ENCODE measurements at regions not wholly inside any gene's neighbourhood (a gene's known extent, or its start where the extent isn't known, plus 50 kb on each side); places are given as distances from the start of the nearest gene placed in this dataset.

DNA sequence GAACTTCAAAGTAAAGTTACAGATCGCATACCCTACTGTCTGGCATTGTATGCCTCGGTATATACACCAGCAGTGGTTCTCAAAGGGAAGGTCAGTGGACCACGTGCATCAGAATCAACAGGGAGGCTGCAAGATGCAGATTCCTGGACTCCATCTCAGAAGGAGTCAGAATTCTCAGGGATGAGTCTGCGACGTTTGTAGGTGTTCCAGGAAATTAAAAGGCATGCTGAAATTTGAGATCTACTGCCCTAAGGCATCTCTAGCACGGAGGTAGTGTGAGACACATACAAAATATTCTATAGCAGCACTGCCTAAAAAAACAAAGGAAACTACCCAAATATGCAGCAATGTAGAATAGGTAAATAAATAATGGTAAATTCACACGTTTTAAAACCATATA, 136.8 kb upstream of the BNIP2 start:
- TF ChIP-seq CTCF (IDR thresholded peaks at IDR 0.05; ENCODE audit: control extremely low read depth, extremely low read depth), result no peak
- no peaks in the 10 kb centered on the region for H3K4me1 ChIP-seq (ENCODE audit: control insufficient read depth in 5 of 5, insufficient read depth in 5 of 5, low read length in 5 of 5)
- no peak overlapping the region for H3K9ac ChIP-seq (ENCODE audit: insufficient read depth in 1 of 2, low read length in 2 of 2)
- H3K27me3 ChIP-seq (ENCODE audit: control insufficient read depth in 3 of 3, insufficient read depth in 3 of 3, low read length in 2 of 3), result peaks cover 0 to 7% (median 0%) of the 10 kb centered on the region in 3 donors
- H3K27ac ChIP-seq (ENCODE audit: low read depth in 1 of 2, low read length in 1 of 2), result no peak overlapping the region
- H3K9me3 ChIP-seq (ENCODE audit: control insufficient read depth in 4 of 4, insufficient read depth in 3 of 4, low read length in 3 of 4), result peaks cover 0 to 2% (median 0%) of the 10 kb centered on the region in 4 donors
- no peak overlapping the region for H3K4me3 ChIP-seq
- WGBS, 2 donors, result 66 to 78% methylated on average over 7 of the region's 7 CpGs
- H3K36me3 ChIP-seq (ENCODE audit: control insufficient read depth in 4 of 4, insufficient read depth in 4 of 4, low read length in 4 of 4), result no peaks in the 10 kb centered on the region
- DNase-seq, result no peak
- ATAC-seq (ENCODE audit: insufficient read depth, low FRiP score), result no peak

DNA sequence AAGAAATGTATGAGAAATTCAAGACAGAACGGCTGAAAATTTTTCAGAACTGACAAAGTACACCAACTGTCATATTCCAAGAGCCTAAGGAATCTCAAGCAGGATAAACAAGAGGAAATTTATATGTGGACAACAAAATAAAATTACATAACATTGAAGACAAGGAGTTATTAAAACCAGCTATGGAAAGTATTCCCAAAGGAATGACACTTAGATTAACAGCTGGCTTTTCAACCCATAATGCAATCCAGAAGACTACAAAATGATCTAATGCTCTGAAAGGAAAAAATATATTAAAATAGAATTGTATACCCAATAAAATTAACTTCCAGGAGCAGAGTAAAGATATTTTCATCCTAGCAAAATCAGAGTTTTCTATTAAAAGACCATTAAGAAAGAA, 132.2 kb upstream of the BNIP2 start:
- Histone ChIP-seq H3K4me1 (ENCODE audit: control insufficient read depth in 5 of 5, insufficient read depth in 5 of 5, low read length in 5 of 5) (no peaks in the 10 kb centered on the region), H3K4me3 (no peak overlapping the region), H3K27me3 (ENCODE audit: control insufficient read depth in 3 of 3, insufficient read depth in 3 of 3, low read length in 2 of 3) (peaks cover 0 to 7% (median 3%) of the 10 kb centered on the region in 3 donors), H3K27ac (ENCODE audit: low read depth in 1 of 2, low read length in 1 of 2) (no peak overlapping the region), H3K9ac (ENCODE audit: insufficient read depth in 1 of 2, low read length in 2 of 2) (no peak overlapping the region), H3K9me3 (ENCODE audit: control insufficient read depth in 4 of 4, insufficient read depth in 3 of 4, low read length in 3 of 4) (peaks cover 0 to 2% (median 0%) of the 10 kb centered on the region in 4 donors), H3K36me3 (ENCODE audit: control insufficient read depth in 4 of 4, insufficient read depth in 4 of 4, low read length in 4 of 4) (no peaks in the 10 kb centered on the region)
- TF ChIP-seq CTCF (IDR thresholded peaks at IDR 0.05; ENCODE audit: control extremely low read depth, extremely low read depth), result no peak
- ATAC-seq (ENCODE audit: insufficient read depth, low FRiP score) (no peak), DNase-seq (no peak)
- 77 to 94% methylated on average over 1 of the region's 1 CpG for WGBS, 2 donors

DNA sequence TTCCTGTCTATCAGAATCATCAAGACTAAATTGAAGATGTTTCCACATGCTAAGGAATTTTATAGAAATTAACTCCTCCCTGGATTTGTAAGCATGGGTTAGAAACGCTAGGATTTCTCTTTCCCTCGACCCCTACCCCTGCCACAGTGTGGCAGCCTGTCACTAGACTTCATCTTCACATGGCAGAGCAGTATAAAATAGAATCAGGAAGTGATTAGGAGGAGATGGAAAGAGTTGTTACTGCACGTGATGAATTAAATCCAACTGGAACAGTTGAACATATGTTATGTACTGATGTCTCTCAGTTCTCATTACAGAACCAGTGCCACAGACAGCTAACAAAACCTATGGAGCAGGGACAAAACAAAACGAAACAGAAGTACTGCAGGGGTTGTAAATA, 130.0 kb upstream of the BNIP2 start:
- peaks cover 0 to 5% (median 0%) of the 10 kb centered on the region in 4 donors for H3K9me3 ChIP-seq (ENCODE audit: control insufficient read depth in 4 of 4, insufficient read depth in 3 of 4, low read length in 3 of 4)
- no peak overlapping the region for H3K27ac ChIP-seq (ENCODE audit: low read depth in 1 of 2, low read length in 1 of 2)
- no peak for TF ChIP-seq CTCF (IDR thresholded peaks at IDR 0.05; ENCODE audit: control extremely low read depth, extremely low read depth)
- DNase-seq, result peak in 1 of 3 donors; percentile 1
- no peaks in the 10 kb centered on the region for H3K36me3 ChIP-seq (ENCODE audit: control insufficient read depth in 4 of 4, insufficient read depth in 4 of 4, low read length in 4 of 4)
- no peak for ATAC-seq (ENCODE audit: insufficient read depth, low FRiP score)
- H3K27me3 ChIP-seq (ENCODE audit: control insufficient read depth in 3 of 3, insufficient read depth in 3 of 3, low read length in 2 of 3), result peaks cover 0 to 11% (median 8%) of the 10 kb centered on the region in 3 donors
- no peak overlapping the region for H3K4me3 ChIP-seq
- H3K4me1 ChIP-seq (ENCODE audit: control insufficient read depth in 5 of 5, insufficient read depth in 5 of 5, low read length in 5 of 5), result no peaks in the 10 kb centered on the region
- no peak overlapping the region for H3K9ac ChIP-seq (ENCODE audit: insufficient read depth in 1 of 2, low read length in 2 of 2)
- WGBS, 2 donors, result 35 to 62% methylated on average over 4 of the region's 4 CpGs

DNA sequence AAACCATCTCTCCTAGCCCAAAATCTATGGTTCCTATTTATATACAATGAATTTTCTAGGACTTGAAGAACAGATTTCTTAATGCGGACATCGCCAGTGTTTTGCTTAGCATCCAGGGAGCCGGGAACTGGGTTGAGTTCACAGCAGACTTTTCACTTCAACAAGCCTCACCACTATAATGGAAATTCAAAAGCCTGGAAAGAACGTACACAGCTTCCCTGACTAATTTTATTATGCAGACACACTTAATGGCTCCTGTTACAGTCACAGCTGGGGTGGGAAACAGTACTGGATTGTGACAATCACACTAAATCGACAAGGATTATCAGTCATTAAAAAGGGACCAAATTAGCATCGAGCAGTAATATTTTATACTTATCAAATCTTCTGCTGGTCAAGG, 129.2 kb upstream of the BNIP2 start:
- 63 to 72% methylated on average over 6 of the region's 6 CpGs for WGBS, 2 donors
- Histone ChIP-seq H3K27ac (ENCODE audit: low read depth in 1 of 2, low read length in 1 of 2) (no peak overlapping the region), H3K27me3 (ENCODE audit: control insufficient read depth in 3 of 3, insufficient read depth in 3 of 3, low read length in 2 of 3) (peaks cover 0 to 11% (median 8%) of the 10 kb centered on the region in 3 donors), H3K36me3 (ENCODE audit: control insufficient read depth in 4 of 4, insufficient read depth in 4 of 4, low read length in 4 of 4) (no peaks in the 10 kb centered on the region), H3K4me1 (ENCODE audit: control insufficient read depth in 5 of 5, insufficient read depth in 5 of 5, low read length in 5 of 5) (no peaks in the 10 kb centered on the region), H3K9ac (ENCODE audit: insufficient read depth in 1 of 2, low read length in 2 of 2) (no peak overlapping the region), H3K9me3 (ENCODE audit: control insufficient read depth in 4 of 4, insufficient read depth in 3 of 4, low read length in 3 of 4) (peaks cover 0 to 5% (median 0%) of the 10 kb centered on the region in 4 donors), H3K4me3 (no peak overlapping the region)
- TF ChIP-seq CTCF (IDR thresholded peaks at IDR 0.05; ENCODE audit: control extremely low read depth, extremely low read depth), result no peak
- DNase-seq (no peak), ATAC-seq (ENCODE audit: insufficient read depth, low FRiP score) (no peak)
